Heart right ventricle (tissue), 16 donors: ENCODE measurements at regions not wholly inside any gene's neighbourhood (a gene's known extent, or its start where the extent isn't known, plus 50 kb on each side); places are given as distances from the start of the nearest gene placed in this dataset.

Experiments used
- ATAC-seq, 8 donors: fragments of 200-7000 bp; cut with Tn5 transposase; one replicate each; pipeline ENCODE4 v1.9.1; 2020; ENCODE audit warnings: mild to moderate bottlenecking in 8 of 8, moderate library complexity in 8 of 8, moderate number of reproducible peaks in 1 of 8
- DNase-seq, 2 donors: peaks; one replicate each; pipeline ENCODE4 v3.0.0-alpha.2; 2020
- H3K27ac ChIP-seq, 10 donors: fragments of 200-600 bp; sonication (generic) in 2 of 10; one replicate each; pipeline versions ENCODE4 v1.5.0 to v1.8.0; 2020 to 2022; ENCODE audit warnings: mild to moderate bottlenecking in 3 of 10
- H3K27me3 ChIP-seq, 7 donors: fragments of 200-600 bp; one replicate each; pipeline ENCODE4 v1.8.0; 2021 to 2022; ENCODE audit warnings: mild to moderate bottlenecking in 2 of 7
- H3K36me3 ChIP-seq, 9 donors: fragments of 200-600 bp; sonication (generic) in 1 of 9; one replicate each; pipeline versions ENCODE4 v1.5.0 to v1.8.0; 2020 to 2022; ENCODE audit warnings: mild to moderate bottlenecking in 2 of 9
- H3K4me1 ChIP-seq, 9 donors: fragments of 200-600 bp; sonication (generic) in 1 of 9; one replicate each; pipeline versions ENCODE4 v1.5.0 to v1.8.0; 2020 to 2022; ENCODE audit warnings: mild to moderate bottlenecking in 4 of 9
- H3K4me3 ChIP-seq, 10 donors: fragments of 200-600 bp; sonication (generic) in 2 of 10; one replicate each; pipeline versions ENCODE4 v1.5.0 to v1.8.0; 2020 to 2022; ENCODE audit warnings: mild to moderate bottlenecking in 7 of 10, moderate library complexity in 2 of 10
- H3K9me3 ChIP-seq, 11 donors: fragments of 200-600 bp in 10 of 11; sonication (generic) in 2 of 11; one replicate each; pipeline versions ENCODE4 v1.5.0 to v1.8.0; 2013 to 2022; ENCODE audit warnings: mild to moderate bottlenecking in 2 of 11, control low read depth in 1 of 11, moderate library complexity in 1 of 11
- WGBS, 2 donors: extraction: QIAGEN DNeasy Blood & Tissue Kit; methylation state at CpG; one replicate each; pipeline ENCODE4 v1.1.7; 2013; ENCODE audit warnings: inconsistent platforms in 1 of 2; 5-methylcytosine and 5-hydroxymethylcytosine counted together
- intact Hi-C, 10 donors: fragments of 100-400 bp; cut with DNase I; formaldehyde crosslinking; loops; one replicate each; pipeline versions ENCODE4 v1.11.1 to v1.14.2; 2022
- TF ChIP-seq, protein P1 (sequence below), 9 donors: fragments of 200-600 bp; sonication (generic) in 2 of 9; IDR thresholded peaks; one replicate each; pipeline versions ENCODE4 v1.5.0 to v1.8.0; 2021 to 2022; ENCODE audit warnings: antibody characterized with exemption in 9 of 9, mild to moderate bottlenecking in 5 of 9, moderate library complexity in 1 of 9
- donor health status: Arrhythmogenic right ventricular cardiomyopathy.
- donor health status: ischemic (EF 13 %, LVEDD 7.1; RV severe dilation, severe dysfunction).
- donor health status: healthy with polysubstance abuse.
- donor health status: DM: no; HTN: yes; CAD: no.
- donor health status: DM: no; HTN: no; CAD: no.
- donor health status: ischemic (EF 25% LVEDD 6.9; RV normal size, moderate dysfunction).
- donor health status: ischemic (EF 25% LVEDD 5.7; RV mildly dilated, moderate dysfunction).
- donor health status: healthy.
- donor health status: DM: yes; HTN: yes; CAD: no.
- donor health status: Ischemic cardiomyopathy.
- donor health status: ischemic (EF 35%, LVEDD 5.7; RV mildly dilated, moderate dysfunction).
- donor health status: nonischemic (EF 11% LVEDD 7.7; RV severe dilation, severe dysfunction).
- donor health status: DM: yes; HTN: yes; CAD: no.
- donor health status: PGD.
- donor health status: ischemic (EF 29% LVEDD 5.4; RV normal size, mild dysfunction).
- donor health status: nonischemic (EF 23%, LVEDD 6.1; RV moderate dilation, normal function).

DNA sequence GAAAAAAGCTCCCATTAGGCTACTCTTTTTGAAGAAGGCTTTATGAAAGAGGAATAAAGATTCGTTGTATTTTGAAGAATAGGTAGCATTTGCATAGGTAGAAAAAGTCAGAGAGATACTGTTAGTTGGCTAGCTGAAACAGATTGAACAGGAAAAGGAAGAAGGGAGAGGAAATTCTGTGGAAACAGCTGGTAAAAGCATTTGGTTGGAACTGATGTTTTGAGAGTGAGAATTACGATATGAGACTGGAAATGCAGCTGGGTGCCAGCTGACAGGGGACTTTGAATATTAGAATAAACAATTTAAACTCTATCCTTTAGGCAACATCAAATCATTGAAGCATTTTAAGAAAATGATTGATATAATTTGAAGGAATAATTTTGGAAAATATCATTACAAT lies 96.7 kb upstream of the CNTNAP5 start:
- ATAC-seq (no peak), DNase-seq (no peak)
- peaks cover 0 to 30% (median 0%) of the 10 kb centered on the region in 11 donors for H3K9me3 ChIP-seq
- H3K27ac ChIP-seq, result no peak overlapping the region
- intact Hi-C loops, result no loop called here
- H3K36me3 ChIP-seq, result no peaks in the 10 kb centered on the region
- TF ChIP-seq, protein P1, sequence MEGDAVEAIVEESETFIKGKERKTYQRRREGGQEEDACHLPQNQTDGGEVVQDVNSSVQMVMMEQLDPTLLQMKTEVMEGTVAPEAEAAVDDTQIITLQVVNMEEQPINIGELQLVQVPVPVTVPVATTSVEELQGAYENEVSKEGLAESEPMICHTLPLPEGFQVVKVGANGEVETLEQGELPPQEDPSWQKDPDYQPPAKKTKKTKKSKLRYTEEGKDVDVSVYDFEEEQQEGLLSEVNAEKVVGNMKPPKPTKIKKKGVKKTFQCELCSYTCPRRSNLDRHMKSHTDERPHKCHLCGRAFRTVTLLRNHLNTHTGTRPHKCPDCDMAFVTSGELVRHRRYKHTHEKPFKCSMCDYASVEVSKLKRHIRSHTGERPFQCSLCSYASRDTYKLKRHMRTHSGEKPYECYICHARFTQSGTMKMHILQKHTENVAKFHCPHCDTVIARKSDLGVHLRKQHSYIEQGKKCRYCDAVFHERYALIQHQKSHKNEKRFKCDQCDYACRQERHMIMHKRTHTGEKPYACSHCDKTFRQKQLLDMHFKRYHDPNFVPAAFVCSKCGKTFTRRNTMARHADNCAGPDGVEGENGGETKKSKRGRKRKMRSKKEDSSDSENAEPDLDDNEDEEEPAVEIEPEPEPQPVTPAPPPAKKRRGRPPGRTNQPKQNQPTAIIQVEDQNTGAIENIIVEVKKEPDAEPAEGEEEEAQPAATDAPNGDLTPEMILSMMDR (IDR thresholded peaks at IDR 0.05), result no peak
- no peaks in the 10 kb centered on the region for H3K4me1 ChIP-seq
- H3K27me3 ChIP-seq, result no peaks in the 10 kb centered on the region
- WGBS, 2 donors, result 48% methylated on average over 2 of the region's 2 CpGs
- no peak overlapping the region for H3K4me3 ChIP-seq

DNA sequence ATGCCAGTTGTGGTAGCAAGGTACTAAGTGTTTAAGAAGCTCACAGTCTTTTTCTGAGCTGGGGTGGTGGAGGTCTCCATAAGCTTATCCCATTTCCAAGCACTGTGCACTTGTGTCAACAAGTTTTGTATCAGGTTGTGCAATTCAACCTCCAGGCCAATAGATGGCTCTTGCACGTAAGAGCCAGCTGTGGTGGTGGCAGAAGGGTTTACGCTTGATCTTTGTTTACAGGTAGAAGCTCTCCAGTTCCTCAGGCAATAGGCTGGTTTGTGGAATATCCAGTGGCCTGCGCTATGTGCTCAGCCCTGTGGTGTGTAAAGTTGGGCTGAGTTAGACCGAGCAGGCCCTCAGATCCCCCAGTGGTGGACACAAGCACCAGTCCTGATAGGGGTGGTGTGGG lies 89.7 kb upstream of the CNTNAP5 start:
- H3K4me1 ChIP-seq, result no peaks in the 10 kb centered on the region
- TF ChIP-seq, protein P1 (IDR thresholded peaks at IDR 0.05), result no peak
- H3K36me3 ChIP-seq, result no peaks in the 10 kb centered on the region
- H3K4me3 ChIP-seq, result no peak overlapping the region
- H3K27me3 ChIP-seq, result no peaks in the 10 kb centered on the region
- intact Hi-C loops, result no loop called here
- 94 to 98% methylated on average over 4 of the region's 4 CpGs for WGBS, 2 donors
- no peak for DNase-seq
- peaks cover 0 to 21% (median 0%) of the 10 kb centered on the region in 11 donors for H3K9me3 ChIP-seq
- no peak overlapping the region for H3K27ac ChIP-seq
- no peak for ATAC-seq

DNA sequence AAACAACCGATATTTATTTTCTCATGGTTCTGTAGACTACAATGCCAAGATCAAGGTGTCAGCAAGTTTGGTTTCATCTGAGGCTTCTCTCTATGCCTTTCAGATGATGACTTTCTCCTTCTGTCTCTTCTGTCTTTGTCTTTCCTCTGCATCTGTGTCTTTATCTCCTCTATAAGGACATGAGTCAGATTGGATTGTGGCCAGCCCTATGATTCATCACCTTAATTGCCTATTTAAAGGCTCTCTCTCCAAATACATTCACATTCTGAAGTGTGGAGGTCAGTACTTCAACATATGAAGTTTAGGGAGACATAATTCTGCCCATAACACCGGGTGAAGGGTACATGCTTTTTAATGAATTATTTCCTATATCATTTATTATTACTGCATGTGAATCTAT lies 71.2 kb upstream of the CNTNAP5 start:
- DNase-seq, result no peak
- Histone ChIP-seq H3K36me3 (no peaks in the 10 kb centered on the region), H3K27ac (no peak overlapping the region), H3K27me3 (no peaks in the 10 kb centered on the region), H3K9me3 (peaks cover 0 to 15% (median 0%) of the 10 kb centered on the region in 11 donors), H3K4me1 (no peaks in the 10 kb centered on the region), H3K4me3 (no peak overlapping the region)
- WGBS, 2 donors, result 74 to 84% methylated on average over 2 of the region's 2 CpGs
- TF ChIP-seq, protein P1 (IDR thresholded peaks at IDR 0.05), result no peak
- no peak for ATAC-seq
- intact Hi-C loops, result no loop called here

DNA sequence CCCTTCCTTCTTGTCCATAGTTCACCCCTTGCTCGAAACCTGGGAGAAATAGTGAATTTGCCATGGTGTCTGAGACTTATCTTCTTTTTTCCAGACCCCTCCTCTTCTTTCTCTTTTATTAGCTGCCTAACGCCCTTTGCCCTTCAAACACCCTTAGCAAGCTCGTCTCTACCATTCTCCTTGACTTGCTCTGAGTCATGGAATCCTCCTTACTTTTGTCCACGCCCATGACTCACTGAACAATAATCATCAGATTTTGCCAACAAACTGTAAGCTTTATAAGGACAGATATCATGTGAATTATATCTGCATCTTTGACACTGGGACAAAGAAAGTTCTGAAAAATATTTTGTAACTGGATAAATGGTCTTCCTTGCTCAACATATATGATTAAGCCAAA lies 67.1 kb upstream of the CNTNAP5 start:
- H3K4me3 ChIP-seq, result no peak overlapping the region
- TF ChIP-seq, protein P1 (IDR thresholded peaks at IDR 0.05), result no peak
- H3K27me3 ChIP-seq, result no peaks in the 10 kb centered on the region
- no peak overlapping the region for H3K27ac ChIP-seq
- H3K36me3 ChIP-seq, result no peaks in the 10 kb centered on the region
- peaks cover 0 to 38% (median 6%) of the 10 kb centered on the region in 11 donors for H3K9me3 ChIP-seq
- DNase-seq, result no peak
- intact Hi-C loops, result no loop called here
- WGBS, 2 donors, result 54 to 69% methylated on average over 4 of the region's 4 CpGs
- ATAC-seq, result no peak
- no peaks in the 10 kb centered on the region for H3K4me1 ChIP-seq

DNA sequence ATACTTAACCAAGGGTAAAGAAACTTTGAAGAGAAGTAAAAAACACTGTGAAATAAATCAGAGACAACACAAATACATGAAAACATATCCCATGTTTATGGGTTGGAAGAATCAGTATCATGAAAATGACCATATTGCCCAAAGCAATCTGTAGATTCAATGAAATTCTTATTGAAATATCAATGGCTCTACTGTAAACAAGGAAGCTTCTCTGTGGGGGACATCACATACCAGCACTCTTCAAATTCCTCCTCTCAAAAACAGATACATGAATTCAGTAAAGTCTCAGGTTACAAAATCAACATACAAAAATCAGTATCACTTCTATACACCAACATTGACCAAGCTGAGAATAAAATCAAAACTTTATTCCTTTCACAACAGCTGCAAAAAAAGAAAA lies 63.5 kb upstream of the CNTNAP5 start:
- Histone ChIP-seq H3K4me1 (no peaks in the 10 kb centered on the region), H3K36me3 (no peaks in the 10 kb centered on the region), H3K27me3 (no peaks in the 10 kb centered on the region), H3K4me3 (no peak overlapping the region), H3K27ac (no peak overlapping the region), H3K9me3 (peaks cover 0 to 42% (median 6%) of the 10 kb centered on the region in 11 donors)
- DNase-seq (no peak), ATAC-seq (no peak)
- intact Hi-C loops, result no loop called here
- TF ChIP-seq, protein P1 (IDR thresholded peaks at IDR 0.05), result no peak
